ENCODE measurements at regions not wholly inside any gene's neighbourhood (a gene's known extent, or its start where the extent isn't known, plus 50 kb on each side); places are given as distances from the start of the nearest gene placed in this dataset.

DNA sequence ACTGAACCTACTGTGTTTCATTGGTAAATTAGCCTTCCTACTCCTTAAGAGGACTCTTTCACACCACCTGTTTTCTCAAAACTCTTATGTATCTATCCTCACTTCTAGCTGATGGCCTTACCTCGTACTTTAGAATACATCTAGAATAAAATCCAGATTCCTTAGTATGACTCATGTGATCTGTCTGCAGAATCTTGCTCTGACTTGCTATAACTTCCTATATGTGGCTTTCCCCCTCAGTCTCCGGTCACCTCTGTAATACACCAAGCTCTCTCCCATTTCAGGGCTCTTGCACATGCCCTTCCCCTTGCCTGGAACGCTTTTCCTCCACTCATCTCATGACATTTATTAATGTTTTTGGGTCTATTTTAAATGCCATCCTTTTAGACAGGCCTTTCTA is 95.6 kb upstream of the LHCGR start:
- DNase-seq, result no peak

DNA sequence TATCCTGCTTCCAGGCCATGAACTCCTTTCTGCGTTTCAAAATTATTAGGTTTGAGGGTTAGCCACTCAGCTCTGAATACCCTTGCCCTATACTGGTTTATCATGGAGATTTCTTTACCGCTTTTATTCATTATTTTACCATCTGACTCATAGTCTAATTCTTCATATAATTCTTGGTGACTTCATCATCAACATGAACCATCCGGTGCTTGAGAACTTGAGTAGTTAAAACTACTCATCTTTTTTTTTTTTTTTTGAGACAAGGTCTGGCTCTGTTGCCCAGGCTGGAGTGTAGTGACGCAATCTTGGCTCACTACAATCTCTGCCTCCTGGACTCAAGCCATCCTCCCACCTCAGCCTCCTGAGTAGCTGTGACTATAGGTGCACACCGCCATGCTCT is 94.2 kb upstream of the LHCGR start:
- DNase-seq, result no peak

DNA sequence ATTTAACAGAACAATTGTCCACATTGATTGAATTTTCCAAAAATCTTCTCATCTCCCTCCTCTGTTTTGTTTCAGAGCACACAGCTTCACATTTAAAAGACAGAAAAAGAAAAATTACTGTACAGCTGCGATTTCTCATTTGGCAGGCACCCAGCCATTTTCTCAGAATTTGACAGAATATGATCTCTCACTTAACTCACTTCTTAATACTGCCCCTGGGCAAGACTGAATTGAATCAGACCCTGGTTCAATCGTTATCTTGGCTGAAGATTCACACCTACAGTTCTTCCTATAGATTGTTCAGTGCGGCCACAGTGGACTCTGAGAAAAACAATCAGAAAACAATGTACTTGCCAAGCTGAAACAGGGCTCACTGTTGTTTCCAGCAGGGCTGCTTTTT is 90.2 kb upstream of the LHCGR start:
- no peak for DNase-seq

DNA sequence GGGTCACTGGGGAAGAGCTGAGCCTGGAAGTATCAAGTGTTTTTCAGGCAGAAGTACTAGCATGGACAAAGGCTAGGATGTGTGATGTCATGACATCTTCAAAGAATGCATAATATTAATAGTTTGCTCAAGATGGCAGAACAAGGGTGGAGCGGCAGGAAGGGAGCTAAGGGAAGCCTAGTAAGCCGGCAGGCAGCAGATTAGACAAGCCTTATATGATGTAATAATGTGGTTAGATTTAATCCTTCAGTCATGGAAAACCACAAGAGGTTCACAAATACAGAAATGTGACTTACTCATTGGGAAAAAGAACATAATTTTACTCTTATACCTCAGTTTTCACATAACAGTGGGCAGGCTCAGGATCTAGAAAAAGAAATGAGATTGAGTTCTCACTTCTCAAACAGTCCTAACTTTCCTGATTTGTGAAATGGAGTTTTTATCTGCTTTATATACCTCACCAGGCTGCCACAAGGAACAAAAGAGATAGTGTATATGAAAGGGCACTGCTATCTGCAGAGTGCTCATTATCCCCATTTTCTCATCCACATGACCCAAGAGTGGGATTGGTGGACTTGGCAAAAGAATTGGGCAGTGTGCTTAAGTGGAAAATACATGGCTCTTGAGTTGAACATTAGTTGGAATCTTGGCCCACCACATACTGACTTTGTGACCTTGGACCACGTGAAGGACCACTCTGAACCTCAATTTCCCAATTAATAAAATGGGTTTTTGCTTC is 89.1 kb upstream of the LHCGR start:
- no peak for DNase-seq

DNA sequence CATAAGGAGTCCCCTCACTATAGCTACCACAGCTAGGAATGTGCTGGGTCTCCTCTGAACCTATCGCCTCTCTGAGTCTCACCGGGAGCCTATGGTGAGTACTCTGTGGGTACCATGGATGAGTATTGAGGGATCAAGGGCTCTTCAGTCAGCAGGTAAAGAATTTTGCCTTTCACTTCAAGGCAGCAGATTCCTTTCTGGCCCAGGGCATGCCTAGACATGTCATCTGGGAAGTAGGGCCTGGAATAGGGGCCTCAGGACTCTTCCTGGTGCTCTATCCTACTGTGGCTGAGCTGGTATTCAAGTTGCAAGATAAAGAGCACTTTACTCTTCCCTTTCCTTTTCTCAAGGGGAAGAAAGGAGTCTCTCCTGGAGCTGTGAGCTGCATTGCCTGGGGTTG is 85.6 kb upstream of the LHCGR start:
- DNase-seq, result peak; percentile 35

DNA sequence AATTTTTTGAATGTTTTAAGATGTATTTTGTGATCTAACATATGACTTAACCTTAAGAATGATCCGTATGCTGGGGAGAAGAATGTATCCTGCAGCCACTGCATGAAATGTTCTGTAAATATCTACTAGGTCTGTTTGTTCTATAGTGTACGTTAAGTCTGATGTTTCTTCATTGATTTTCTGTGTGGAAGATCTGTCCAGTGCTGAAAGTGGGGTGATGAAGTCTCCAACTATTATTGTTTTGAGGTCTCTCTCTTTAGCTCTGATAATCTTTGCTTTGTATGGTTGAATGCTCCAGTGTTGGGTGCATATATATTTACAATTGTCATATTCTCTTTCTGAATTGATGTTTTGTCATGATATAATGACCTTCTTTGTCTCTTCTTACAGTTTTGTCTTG is 82.5 kb upstream of the LHCGR start:
- no peak for DNase-seq

DNA sequence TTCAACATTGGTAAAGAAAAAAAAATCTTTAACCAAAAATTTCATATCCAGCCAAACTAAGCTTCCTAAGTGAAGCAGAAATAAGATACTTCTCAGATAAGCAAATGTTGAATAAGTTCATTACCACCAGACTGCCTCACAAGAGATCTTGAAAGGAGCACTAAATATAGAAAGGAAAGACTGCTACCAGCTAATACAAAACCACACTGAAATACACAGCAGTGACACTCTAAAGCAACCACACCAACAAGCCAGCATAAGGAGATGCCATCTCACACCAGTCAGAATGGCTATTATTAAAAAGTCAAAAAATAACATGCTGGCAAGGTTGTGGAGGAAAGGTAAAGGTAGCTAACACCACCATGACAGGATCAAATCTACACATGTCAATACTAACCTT is 74.0 kb upstream of the LHCGR start:
- no peak for DNase-seq

DNA sequence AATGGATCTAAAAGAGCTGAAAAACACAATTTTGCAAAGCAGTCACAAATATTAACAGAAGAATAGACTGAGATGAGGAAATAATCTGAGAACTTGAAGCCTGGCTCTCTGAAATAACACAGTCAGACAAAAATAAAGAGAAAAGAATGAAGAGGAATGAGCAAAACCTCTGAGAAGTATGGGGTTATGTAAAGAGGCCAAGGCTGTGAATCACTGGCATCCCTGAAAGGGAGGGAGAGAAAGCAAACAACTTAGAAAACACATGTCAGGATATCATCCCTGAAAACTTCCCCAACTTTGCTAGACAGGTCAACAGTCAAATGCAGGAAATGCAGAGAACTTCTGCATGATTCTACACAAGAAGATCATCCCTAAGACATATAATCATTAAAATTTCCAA is 73.5 kb upstream of the LHCGR start:
- no peak for DNase-seq

DNA sequence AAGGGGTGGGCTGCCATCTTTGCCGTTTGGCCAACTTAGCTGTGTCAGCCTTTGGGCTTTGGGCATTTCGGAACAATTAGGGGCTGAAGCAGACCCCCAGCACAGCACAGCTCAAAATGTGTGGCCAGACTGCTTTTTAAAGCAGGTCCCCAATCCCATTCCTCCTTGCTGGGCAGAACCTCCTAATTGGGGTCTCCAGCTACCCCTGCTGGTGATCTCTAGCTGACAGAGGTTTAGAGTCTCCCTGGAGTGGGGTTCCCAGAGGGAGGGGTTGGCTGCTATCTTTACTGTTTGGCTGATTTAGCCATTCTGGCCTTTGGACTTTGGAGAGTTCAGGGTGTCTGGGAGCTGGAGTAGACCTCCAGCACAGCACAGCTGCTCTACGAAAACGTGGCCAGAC is 71.5 kb upstream of the LHCGR start:
- no peak for DNase-seq

DNA sequence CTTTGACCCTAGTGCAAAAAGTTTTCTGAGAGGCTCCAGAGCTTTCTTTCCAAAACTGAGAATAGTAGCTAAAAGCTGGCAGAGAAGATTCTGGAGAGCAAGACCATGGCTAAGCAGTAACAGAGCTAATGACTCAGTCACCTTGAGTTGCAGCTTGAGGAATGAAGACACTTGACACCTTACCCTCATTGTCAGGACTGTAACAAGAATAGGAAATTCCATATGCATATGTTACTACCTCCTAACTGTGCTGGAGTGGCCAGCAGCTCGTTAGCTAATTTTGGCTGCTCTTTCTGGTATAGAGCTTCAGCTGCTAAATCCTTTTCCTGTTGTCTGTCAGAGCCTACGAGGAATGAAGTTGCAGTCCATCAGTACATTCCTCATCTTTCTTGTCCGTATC is 68.6 kb upstream of the LHCGR start:
- no peak for DNase-seq

DNA sequence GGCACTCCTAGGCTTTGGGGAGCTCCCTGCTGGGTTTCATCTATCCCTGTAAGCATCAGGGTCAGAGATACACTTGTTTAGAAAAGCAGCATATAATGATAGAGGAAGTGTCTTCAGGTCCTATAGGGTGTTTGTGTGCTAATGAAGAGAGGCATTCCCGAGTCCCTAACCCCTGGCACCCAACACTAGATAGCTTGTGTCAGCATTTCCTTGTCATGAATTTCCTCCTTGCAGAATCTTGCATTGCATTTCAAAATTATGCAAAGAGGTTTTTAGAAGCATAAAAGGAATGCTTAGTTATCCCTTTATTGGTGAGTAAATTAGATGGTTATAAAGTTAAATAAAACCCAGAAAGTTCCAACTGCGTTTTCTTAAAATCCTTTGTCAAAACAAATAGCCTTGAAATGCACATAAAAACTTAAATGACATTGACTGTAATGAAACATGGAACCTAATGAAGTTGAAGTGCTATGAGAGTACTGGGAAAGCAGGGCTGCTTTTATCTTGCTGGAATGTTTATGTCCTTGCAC is 63.7 kb upstream of the LHCGR start:
- DNase-seq, result no peak

DNA sequence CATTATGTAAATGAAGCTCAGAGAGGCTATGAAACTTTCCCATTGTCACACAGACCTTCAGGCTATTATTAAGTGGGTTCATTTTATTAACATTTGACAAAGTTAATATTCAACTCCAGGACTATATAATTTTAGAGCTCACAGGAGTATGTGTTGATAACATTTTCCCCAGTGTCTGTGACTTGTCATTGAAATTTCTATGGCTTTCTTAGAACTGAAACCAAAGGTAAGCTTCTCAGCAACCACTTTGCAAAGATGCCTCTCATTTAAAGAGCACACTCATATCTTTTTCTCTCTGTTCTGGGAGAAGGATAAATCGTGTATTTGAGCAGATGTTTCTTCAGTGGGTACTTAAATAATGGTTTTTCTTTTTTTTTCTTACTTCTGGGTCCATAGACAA is 61.8 kb upstream of the LHCGR start:
- DNase-seq, result no peak

DNA sequence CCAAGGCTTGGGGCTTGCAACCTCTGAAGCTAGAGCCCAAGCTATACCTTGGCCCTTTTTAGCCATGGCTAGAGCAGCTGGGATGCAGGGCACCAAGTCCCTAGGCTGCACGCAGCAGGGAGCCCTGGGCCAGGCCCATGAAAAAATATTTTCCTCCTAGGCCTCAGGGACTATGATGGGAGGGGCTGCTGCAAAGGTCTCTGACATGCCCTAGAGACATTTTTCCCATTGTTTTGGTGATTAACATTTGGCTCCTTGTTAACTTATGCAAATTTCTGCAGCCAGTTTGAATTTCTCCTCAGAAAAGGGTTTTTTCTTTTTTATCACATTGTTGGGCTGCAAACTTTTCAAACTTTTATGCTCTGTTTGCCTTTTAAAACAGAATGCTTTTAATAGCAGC is 56.9 kb upstream of the LHCGR start:
- DNase-seq, result no peak

DNA sequence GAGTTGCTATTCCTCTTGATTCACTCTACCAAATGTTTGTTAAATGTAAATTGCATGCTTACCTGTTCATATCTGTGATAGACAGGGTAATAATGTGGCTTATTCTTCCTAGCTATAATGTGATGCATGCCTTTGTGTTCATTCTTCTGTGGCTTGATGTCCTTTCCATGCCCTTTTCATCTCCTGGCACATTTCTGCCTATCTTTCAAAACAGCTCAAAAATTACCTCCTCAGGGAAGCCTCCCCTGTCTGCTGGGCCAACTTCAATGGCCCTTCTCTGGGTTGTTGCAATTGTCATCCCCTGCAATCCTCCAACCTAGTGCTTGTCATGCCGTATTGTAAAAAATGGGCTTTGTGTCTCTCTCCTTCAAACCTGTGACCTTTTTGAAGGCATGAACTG is 52.8 kb upstream of the LHCGR start:
- no peak for DNase-seq

Measured in DMS79 treated with DMSO at 0.1 percent for 48 hours (cell line).